Liver (tissue), 7 donors: ENCODE measurements at regions not wholly inside any gene's neighbourhood (a gene's known extent, or its start where the extent isn't known, plus 50 kb on each side); places are given as distances from the start of the nearest gene placed in this dataset.

Source experiments
- DNase-seq: peaks from one replicate; pipeline ENCODE4 v3.0.0-alpha.2; 2017; ENCODE audit warnings: low spot score
- H3K27ac ChIP-seq, 2 donors: one replicate each; pipeline ENCODE4 v1.7.0; 2013; ENCODE audit warnings: inconsistent platforms in 2 of 2, low read length in 2 of 2, control low read depth in 1 of 2, low read depth in 1 of 2, mild to moderate bottlenecking in 1 of 2
- H3K27me3 ChIP-seq, 4 donors: one replicate each; pipeline versions ENCODE4 v1.6.1 to v1.7.0; 2013; ENCODE audit warnings: low read length in 3 of 4, inconsistent platforms in 1 of 4, mild to moderate bottlenecking in 1 of 4, moderate library complexity in 1 of 4; ENCODE audit not compliant: control insufficient read depth in 4 of 4, insufficient read depth in 4 of 4
- H3K36me3 ChIP-seq, 4 donors: one replicate each; pipeline versions ENCODE4 v1.6.1 to v1.7.0; 2013; ENCODE audit warnings: low read length in 3 of 4, mild to moderate bottlenecking in 3 of 4, low read depth in 1 of 4, moderate library complexity in 1 of 4; ENCODE audit not compliant: control insufficient read depth in 4 of 4, insufficient read depth in 3 of 4
- H3K4me1 ChIP-seq, 4 donors: one replicate each; pipeline versions ENCODE4 v1.6.1 to v1.7.0; 2013; ENCODE audit warnings: low read length in 3 of 4, mild to moderate bottlenecking in 3 of 4, moderate library complexity in 1 of 4; ENCODE audit not compliant: control insufficient read depth in 4 of 4, insufficient read depth in 4 of 4
- H3K4me3 ChIP-seq, 3 donors: one replicate each; pipeline versions ENCODE4 v1.6.1 to v1.7.0; 2013; ENCODE audit warnings: low read length in 3 of 3, control low read depth in 1 of 3, low read depth in 1 of 3, mild to moderate bottlenecking in 1 of 3
- H3K9ac ChIP-seq, 2 donors: one replicate each; pipeline ENCODE4 v1.7.0; 2013; ENCODE audit warnings: low read length in 2 of 2, mild to moderate bottlenecking in 2 of 2, moderate library complexity in 2 of 2, control low read depth in 1 of 2, low read depth in 1 of 2
- H3K9me3 ChIP-seq, 4 donors: one replicate each; pipeline versions ENCODE4 v1.6.1 to v1.7.0; 2013; ENCODE audit warnings: low read length in 3 of 4; ENCODE audit not compliant: control insufficient read depth in 4 of 4
- FOXA1 ChIP-seq: IDR thresholded peaks from 2 replicates; pipeline ENCODE4 v1.6.1; 2016; ENCODE audit warnings: antibody characterized with exemption
- FOXA2 ChIP-seq: IDR thresholded peaks from 2 replicates; pipeline ENCODE4 v1.6.1; 2016; ENCODE audit warnings: antibody characterized with exemption
- GABPA ChIP-seq, 2 donors: IDR thresholded peaks in 1 of 2; conservative IDR thresholded peaks in 1 of 2; 2 replicates each; pipeline ENCODE4 v1.6.1; 2016; ENCODE audit warnings: antibody characterized with exemption in 2 of 2, mild to moderate bottlenecking in 1 of 2, moderate library complexity in 1 of 2
- HNF4A ChIP-seq, 2 donors: conservative IDR thresholded peaks; 2 replicates each; pipeline ENCODE4 v1.6.1; 2016; ENCODE audit warnings: antibody characterized with exemption in 2 of 2, mild to moderate bottlenecking in 2 of 2
- NR2F2 ChIP-seq: IDR thresholded peaks from 2 replicates; pipeline ENCODE4 v1.6.1; 2016; ENCODE audit warnings: antibody characterized with exemption
- RAD21 ChIP-seq, 2 donors: IDR thresholded peaks; 2 replicates each; pipeline ENCODE4 v1.6.1; 2016; ENCODE audit warnings: antibody characterized with exemption in 2 of 2, mild to moderate bottlenecking in 2 of 2
- TAF1 ChIP-seq: conservative IDR thresholded peaks from 2 replicates; pipeline ENCODE4 v1.6.1; 2016; ENCODE audit warnings: antibody characterized with exemption, mild to moderate bottlenecking
- WGBS: extraction: QIAGEN DNeasy Blood & Tissue Kit; methylation state at CpG from one replicate; pipeline ENCODE4 v1.1.7; 2013; 5-methylcytosine and 5-hydroxymethylcytosine counted together
- TF ChIP-seq, protein P1 (sequence below): IDR thresholded peaks from 2 replicates; pipeline ENCODE4 v1.6.1; 2016; ENCODE audit warnings: antibody characterized with exemption, mild to moderate bottlenecking
- TF ChIP-seq, protein P2 (sequence below): IDR thresholded peaks from 2 replicates; pipeline ENCODE4 v1.6.1; 2016; ENCODE audit warnings: antibody characterized with exemption
- TF ChIP-seq, protein P3 (sequence below): IDR thresholded peaks from 2 replicates; pipeline ENCODE4 v1.6.1; 2016; ENCODE audit warnings: antibody characterized with exemption
- donor health status: healthy.
- donor health status: healthy.
- donor health status: healthy.
- donor health status: healthy.

DNA sequence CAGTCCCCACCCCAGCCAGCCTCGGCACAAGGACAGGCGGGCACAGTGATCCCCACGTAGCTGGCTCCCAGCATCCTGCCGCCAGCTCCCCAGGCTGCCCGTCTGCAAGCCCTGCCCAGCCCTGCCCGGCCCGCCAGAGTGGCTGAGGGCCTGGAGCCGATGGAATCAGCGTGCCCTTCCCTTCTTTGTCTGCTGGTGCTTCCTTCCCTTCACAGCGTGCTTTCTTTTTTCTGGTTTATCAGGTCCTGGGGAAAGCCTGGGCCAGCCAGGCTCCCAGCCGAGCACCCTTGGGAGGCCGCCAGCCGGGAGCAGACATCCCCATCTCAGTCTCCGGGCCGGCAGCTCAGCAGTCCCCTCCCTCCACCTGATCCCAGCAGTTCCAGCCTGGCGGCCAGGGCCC lies 54.7 kb upstream of the SMAD6 start:
- no peak overlapping the region for H3K9ac ChIP-seq
- H3K9me3 ChIP-seq = no peaks in the 10 kb centered on the region
- 28% methylated on average over 16 of the region's 16 CpGs for WGBS
- H3K4me3 ChIP-seq = no peak overlapping the region
- DNase-seq = no peak
- TF ChIP-seq, protein P1, sequence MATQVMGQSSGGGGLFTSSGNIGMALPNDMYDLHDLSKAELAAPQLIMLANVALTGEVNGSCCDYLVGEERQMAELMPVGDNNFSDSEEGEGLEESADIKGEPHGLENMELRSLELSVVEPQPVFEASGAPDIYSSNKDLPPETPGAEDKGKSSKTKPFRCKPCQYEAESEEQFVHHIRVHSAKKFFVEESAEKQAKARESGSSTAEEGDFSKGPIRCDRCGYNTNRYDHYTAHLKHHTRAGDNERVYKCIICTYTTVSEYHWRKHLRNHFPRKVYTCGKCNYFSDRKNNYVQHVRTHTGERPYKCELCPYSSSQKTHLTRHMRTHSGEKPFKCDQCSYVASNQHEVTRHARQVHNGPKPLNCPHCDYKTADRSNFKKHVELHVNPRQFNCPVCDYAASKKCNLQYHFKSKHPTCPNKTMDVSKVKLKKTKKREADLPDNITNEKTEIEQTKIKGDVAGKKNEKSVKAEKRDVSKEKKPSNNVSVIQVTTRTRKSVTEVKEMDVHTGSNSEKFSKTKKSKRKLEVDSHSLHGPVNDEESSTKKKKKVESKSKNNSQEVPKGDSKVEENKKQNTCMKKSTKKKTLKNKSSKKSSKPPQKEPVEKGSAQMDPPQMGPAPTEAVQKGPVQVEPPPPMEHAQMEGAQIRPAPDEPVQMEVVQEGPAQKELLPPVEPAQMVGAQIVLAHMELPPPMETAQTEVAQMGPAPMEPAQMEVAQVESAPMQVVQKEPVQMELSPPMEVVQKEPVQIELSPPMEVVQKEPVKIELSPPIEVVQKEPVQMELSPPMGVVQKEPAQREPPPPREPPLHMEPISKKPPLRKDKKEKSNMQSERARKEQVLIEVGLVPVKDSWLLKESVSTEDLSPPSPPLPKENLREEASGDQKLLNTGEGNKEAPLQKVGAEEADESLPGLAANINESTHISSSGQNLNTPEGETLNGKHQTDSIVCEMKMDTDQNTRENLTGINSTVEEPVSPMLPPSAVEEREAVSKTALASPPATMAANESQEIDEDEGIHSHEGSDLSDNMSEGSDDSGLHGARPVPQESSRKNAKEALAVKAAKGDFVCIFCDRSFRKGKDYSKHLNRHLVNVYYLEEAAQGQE = no peak
- TF ChIP-seq RAD21 (IDR thresholded peaks at IDR 0.05) (peak in 1 of 2 donors; percentile 24), FOXA1 (no peak), NR2F2 (peak; percentile 32), GABPA (IDR thresholded peaks at IDR 0.05 in 1 of 2, conservative IDR thresholded peaks at IDR 0.05 in 1 of 2) (no peak), TAF1 (no peak), FOXA2 (no peak)
- TF ChIP-seq, protein P2, sequence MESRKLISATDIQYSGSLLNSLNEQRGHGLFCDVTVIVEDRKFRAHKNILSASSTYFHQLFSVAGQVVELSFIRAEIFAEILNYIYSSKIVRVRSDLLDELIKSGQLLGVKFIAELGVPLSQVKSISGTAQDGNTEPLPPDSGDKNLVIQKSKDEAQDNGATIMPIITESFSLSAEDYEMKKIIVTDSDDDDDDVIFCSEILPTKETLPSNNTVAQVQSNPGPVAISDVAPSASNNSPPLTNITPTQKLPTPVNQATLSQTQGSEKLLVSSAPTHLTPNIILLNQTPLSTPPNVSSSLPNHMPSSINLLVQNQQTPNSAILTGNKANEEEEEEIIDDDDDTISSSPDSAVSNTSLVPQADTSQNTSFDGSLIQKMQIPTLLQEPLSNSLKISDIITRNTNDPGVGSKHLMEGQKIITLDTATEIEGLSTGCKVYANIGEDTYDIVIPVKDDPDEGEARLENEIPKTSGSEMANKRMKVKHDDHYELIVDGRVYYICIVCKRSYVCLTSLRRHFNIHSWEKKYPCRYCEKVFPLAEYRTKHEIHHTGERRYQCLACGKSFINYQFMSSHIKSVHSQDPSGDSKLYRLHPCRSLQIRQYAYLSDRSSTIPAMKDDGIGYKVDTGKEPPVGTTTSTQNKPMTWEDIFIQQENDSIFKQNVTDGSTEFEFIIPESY = no peak
- no peaks in the 10 kb centered on the region for H3K27me3 ChIP-seq
- no peaks in the 10 kb centered on the region for H3K36me3 ChIP-seq
- peaks cover 32 to 85% (median 72%) of the 10 kb centered on the region in 4 donors for H3K4me1 ChIP-seq
- peak overlapping the region; percentile 61 to 70 for H3K27ac ChIP-seq

DNA sequence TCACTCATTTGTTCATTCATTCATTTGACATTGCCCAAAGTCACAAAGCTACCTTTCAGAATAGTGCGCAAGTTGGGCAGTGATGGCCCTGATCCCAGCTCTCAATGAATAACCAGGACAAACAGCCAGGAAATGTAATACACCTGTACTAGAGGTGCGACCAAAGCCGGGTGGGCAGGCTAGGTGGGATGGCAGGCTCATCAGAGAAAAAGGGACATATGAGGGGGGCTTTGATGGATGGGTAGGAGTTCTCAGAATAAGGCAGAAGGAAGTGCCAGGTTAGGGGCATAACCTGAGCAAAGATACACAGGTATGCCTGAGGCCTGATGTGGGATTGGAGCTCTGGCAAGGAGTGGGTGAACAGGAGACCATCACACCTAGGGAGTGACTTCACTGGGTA lies 53.4 kb upstream of the SMAD6 start:
- Histone ChIP-seq H3K4me1 (peaks cover 32 to 88% (median 73%) of the 10 kb centered on the region in 4 donors), H3K27ac (no peak overlapping the region), H3K9ac (no peak overlapping the region), H3K36me3 (no peaks in the 10 kb centered on the region), H3K9me3 (no peaks in the 10 kb centered on the region), H3K4me3 (no peak overlapping the region), H3K27me3 (no peaks in the 10 kb centered on the region)
- TF ChIP-seq HNF4A (conservative IDR thresholded peaks at IDR 0.05) (no peak), GABPA (IDR thresholded peaks at IDR 0.05 in 1 of 2, conservative IDR thresholded peaks at IDR 0.05 in 1 of 2) (no peak), FOXA1 (no peak)
- TF ChIP-seq, protein P2 = no peak
- TF ChIP-seq, protein P3, sequence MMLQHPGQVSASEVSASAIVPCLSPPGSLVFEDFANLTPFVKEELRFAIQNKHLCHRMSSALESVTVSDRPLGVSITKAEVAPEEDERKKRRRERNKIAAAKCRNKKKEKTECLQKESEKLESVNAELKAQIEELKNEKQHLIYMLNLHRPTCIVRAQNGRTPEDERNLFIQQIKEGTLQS = no peak
- DNase-seq = no peak
- WGBS = 54% methylated on average over 3 of the region's 3 CpGs
